BE2C (cell line): ENCODE measurements at regions not wholly inside any gene's neighbourhood (a gene's known extent, or its start where the extent isn't known, plus 50 kb on each side); places are given as distances from the start of the nearest gene placed in this dataset.
A peak's percentile ranks its signal among the peaks of the same experiment; 100 is the strongest.

Experiments
- DNase-seq: peaks from one replicate; pipeline ENCODE4 v3.0.0-alpha.2; 2020
- H3K27me3 ChIP-seq: fragments of 250-450 bp; sonication (Bioruptor Pico); 2 replicates; pipeline ENCODE4 v1.5.1; 2020; ENCODE audit warnings: mild to moderate bottlenecking
- H3K36me3 ChIP-seq: fragments of 250-450 bp; sonication (Bioruptor Pico); 2 replicates; pipeline ENCODE4 v1.5.1; 2020; ENCODE audit warnings: mild to moderate bottlenecking
- H3K4me1 ChIP-seq: fragments of 250-450 bp; sonication (Bioruptor Pico); 2 replicates; pipeline ENCODE4 v1.5.1; 2020
- H3K4me3 ChIP-seq: 2 replicates; pipeline ENCODE4 v1.5.1; 2011; ENCODE audit warnings: low read depth, low read length
- H3K9me3 ChIP-seq: fragments of 250-450 bp; sonication (Bioruptor Pico); 2 replicates; pipeline ENCODE4 v1.5.1; 2020
- CTCF ChIP-seq: IDR thresholded peaks from 2 replicates; pipeline ENCODE4 v1.5.1; 2012; ENCODE audit warnings: mild to moderate bottlenecking, low read depth, low read length

- no peak overlapping the region for H3K4me3 ChIP-seq
- no peaks in the 10 kb centered on the region for H3K36me3 ChIP-seq
- no peaks in the 10 kb centered on the region for H3K27me3 ChIP-seq
- H3K4me1 ChIP-seq = no peaks in the 10 kb centered on the region
- no peaks in the 10 kb centered on the region for H3K9me3 ChIP-seq
- peak; percentile 43 for DNase-seq
- TF ChIP-seq CTCF = peak; percentile 71
Measured at GRCh38 chr11:33970984-33971466, 79.1 kb upstream of the LMO2 start.

GRCh38 chr11:33967451-33967850 lies 75.6 kb upstream of the LMO2 start:
- no peak for DNase-seq

GRCh38 chr11:33965032-33965431 lies 73.2 kb upstream of the LMO2 start:
- Histone ChIP-seq H3K4me1 (no peaks in the 10 kb centered on the region), H3K4me3 (no peak overlapping the region), H3K27me3 (no peaks in the 10 kb centered on the region), H3K36me3 (no peaks in the 10 kb centered on the region), H3K9me3 (no peaks in the 10 kb centered on the region)
- no peak for TF ChIP-seq CTCF
- no peak for DNase-seq

More at GRCh38 chr11:33967451-33967850, 75.6 kb upstream of the LMO2 start:
- no peak for TF ChIP-seq CTCF
- Histone ChIP-seq H3K36me3 (no peaks in the 10 kb centered on the region), H3K4me3 (no peak overlapping the region), H3K27me3 (no peaks in the 10 kb centered on the region), H3K4me1 (no peaks in the 10 kb centered on the region), H3K9me3 (no peaks in the 10 kb centered on the region)

GRCh38 chr11:33959855-33960400 lies 68.1 kb upstream of the LMO2 start:
- H3K9me3 ChIP-seq = no peaks in the 10 kb centered on the region
- TF ChIP-seq CTCF = no peak
- no peaks in the 10 kb centered on the region for H3K4me1 ChIP-seq
- no peak overlapping the region for H3K4me3 ChIP-seq
- no peak for DNase-seq
- H3K36me3 ChIP-seq = no peaks in the 10 kb centered on the region
- no peaks in the 10 kb centered on the region for H3K27me3 ChIP-seq

- no peaks in the 10 kb centered on the region for H3K27me3 ChIP-seq
- DNase-seq = no peak
- H3K36me3 ChIP-seq = no peaks in the 10 kb centered on the region
- no peak for TF ChIP-seq CTCF
- no peaks in the 10 kb centered on the region for H3K4me1 ChIP-seq
- H3K4me3 ChIP-seq = no peak overlapping the region
- no peaks in the 10 kb centered on the region for H3K9me3 ChIP-seq
Measured at GRCh38 chr11:33957304-33957917, 65.5 kb upstream of the LMO2 start.

- H3K4me1 ChIP-seq = no peaks in the 10 kb centered on the region
- no peak overlapping the region for H3K4me3 ChIP-seq
- H3K9me3 ChIP-seq = no peaks in the 10 kb centered on the region
- TF ChIP-seq CTCF = no peak
- no peak for DNase-seq
- no peaks in the 10 kb centered on the region for H3K36me3 ChIP-seq
- H3K27me3 ChIP-seq = no peaks in the 10 kb centered on the region
Measured at GRCh38 chr11:33956611-33957010, 64.7 kb upstream of the LMO2 start.
